A549 (cell line): ENCODE measurements at regions not wholly inside any gene's neighbourhood (a gene's known extent, or its start where the extent isn't known, plus 50 kb on each side); places are given as distances from the start of the nearest gene placed in this dataset.

Experiments
- EHMT2 ChIP-seq: fragments of 200-600 bp; sonication (generic); IDR thresholded peaks from 2 replicates; pipeline ENCODE4 v1.6.1; 2016; ENCODE audit warnings: antibody characterized with exemption, low read depth, mild to moderate bottlenecking, moderate library complexity
- ESRRA ChIP-seq: fragments of 150-350 bp; IDR thresholded peaks from 2 replicates; pipeline ENCODE4 v1.6.1; 2014; ENCODE audit warnings: mild to moderate bottlenecking, low read length, borderline replicate concordance
- MAFK ChIP-seq: fragments of 450-650 bp; IDR thresholded peaks from 2 replicates; pipeline ENCODE4 v1.6.1; 2014; ENCODE audit not compliant: partially characterized antibody
- TF ChIP-seq, protein P1 (sequence below): fragments of >200 bp; sonication (Bioruptor Twin); formaldehyde crosslinking; IDR thresholded peaks from 3 replicates; pipeline ENCODE4 v1.5.1; 2016

DNA sequence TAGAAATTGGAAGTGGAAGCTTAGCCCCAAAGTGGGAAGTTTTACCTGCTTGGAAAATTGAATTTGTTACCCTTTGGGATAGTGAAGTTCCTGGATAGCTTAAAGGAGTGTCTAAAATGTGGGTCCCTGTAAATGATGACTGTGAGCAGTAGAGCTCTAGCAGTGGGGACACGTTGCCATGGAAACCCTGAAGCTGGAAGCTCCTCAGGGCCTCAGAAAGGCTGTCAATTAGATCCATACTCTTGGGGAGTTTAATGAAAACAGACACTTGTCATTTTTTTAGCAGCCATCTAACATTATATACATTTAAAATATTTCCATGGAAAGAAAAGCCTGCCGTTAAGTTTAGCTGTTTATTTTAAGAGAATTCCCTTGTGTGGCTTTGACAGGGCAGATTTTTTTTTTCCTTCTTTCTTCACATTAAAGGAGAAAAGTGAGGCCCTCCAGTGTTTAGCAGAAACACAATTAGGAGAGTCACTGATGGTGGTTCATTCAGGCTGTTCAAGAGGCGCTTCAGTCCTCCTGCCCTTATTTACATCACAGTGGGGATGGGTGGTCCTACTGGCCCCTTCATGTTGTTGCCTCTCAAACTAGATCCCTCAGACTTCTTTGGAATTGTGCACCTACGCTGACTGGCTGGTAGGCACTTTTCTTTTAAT lies 518.4 kb downstream of the CCSER2 start:
- no peak for TF ChIP-seq MAFK
- TF ChIP-seq, protein P1, sequence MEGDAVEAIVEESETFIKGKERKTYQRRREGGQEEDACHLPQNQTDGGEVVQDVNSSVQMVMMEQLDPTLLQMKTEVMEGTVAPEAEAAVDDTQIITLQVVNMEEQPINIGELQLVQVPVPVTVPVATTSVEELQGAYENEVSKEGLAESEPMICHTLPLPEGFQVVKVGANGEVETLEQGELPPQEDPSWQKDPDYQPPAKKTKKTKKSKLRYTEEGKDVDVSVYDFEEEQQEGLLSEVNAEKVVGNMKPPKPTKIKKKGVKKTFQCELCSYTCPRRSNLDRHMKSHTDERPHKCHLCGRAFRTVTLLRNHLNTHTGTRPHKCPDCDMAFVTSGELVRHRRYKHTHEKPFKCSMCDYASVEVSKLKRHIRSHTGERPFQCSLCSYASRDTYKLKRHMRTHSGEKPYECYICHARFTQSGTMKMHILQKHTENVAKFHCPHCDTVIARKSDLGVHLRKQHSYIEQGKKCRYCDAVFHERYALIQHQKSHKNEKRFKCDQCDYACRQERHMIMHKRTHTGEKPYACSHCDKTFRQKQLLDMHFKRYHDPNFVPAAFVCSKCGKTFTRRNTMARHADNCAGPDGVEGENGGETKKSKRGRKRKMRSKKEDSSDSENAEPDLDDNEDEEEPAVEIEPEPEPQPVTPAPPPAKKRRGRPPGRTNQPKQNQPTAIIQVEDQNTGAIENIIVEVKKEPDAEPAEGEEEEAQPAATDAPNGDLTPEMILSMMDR: no peak
- TF ChIP-seq ESRRA: no peak
- no peak for TF ChIP-seq EHMT2
